ENCODE measurements at regions not wholly inside any gene's neighbourhood (a gene's known extent, or its start where the extent isn't known, plus 50 kb on each side); places are given as distances from the start of the nearest gene placed in this dataset.

DNA sequence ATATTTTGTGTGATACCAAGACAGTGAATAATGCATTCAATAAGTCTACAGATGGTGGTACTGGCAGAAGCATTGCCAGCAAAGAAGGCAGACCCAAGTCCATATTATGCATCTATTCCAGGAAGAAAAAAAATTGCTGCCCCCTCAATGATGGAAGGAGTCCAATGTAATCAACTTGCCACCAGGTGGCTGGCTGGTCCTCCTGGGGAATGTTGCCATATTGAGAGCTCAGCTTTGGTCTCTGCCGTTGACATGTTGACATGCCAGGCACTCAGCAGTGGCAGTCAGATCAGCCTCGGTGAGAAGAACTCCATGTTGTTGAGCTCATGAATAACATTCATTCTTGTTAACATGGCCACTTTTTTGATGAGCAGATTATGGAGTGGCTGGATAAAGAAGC lies 298.5 kb downstream of the IGSF11 start:
- no peak overlapping the region for H2AFZ ChIP-seq (ENCODE audit: low read length)
- ChIA-PET CTCF (ENCODE audit: partially characterized antibody) (interaction anchor here (0.8 to 1.4 kb wide), 7 partner anchors 9 to 83 kb away, joined by 3 to 6 read pairs (median 4); no protein-coding TSS in a partner anchor), POLR2A (ENCODE audit: partially characterized antibody) (no interaction called here)
- no peak overlapping the region for H4K5ac ChIP-seq (ENCODE audit: insufficient read length, low read depth, low read length)
- H3K27me3 ChIP-seq (replicated peaks in 1 of 4; ENCODE audit: control insufficient read depth in 3 of 4, extremely low read depth in 1 of 4, insufficient read depth in 3 of 4, low read length in 3 of 4): no peaks in the 10 kb centered on the region
- no peaks in the 10 kb centered on the region for H3K79me1 ChIP-seq (ENCODE audit: low read depth, low read length)
- no peak overlapping the region for H2BK120ac ChIP-seq (replicated peaks; ENCODE audit: low read depth, low read length)
- no peak overlapping the region for H4K8ac ChIP-seq (ENCODE audit: extremely low read depth, insufficient read depth, low read length)
- H4K20me1 ChIP-seq (replicated peaks in 1 of 2; ENCODE audit: control insufficient read depth in 1 of 2, insufficient read depth in 2 of 2, low read length in 2 of 2): no peaks in the 10 kb centered on the region
- no peak overlapping the region for H2BK20ac ChIP-seq (ENCODE audit: low read length)
- no peaks in the 10 kb centered on the region for H3K36me3 ChIP-seq (ENCODE audit: control insufficient read depth in 2 of 4, insufficient read depth in 4 of 4, low read length in 3 of 4)
- DNase-seq (ENCODE audit: low read depth in 1 of 2, low spot score in 2 of 2): no peak
- no peak overlapping the region for H3K56ac ChIP-seq (replicated peaks; ENCODE audit: insufficient read length, low read depth, low read length)
- FAIRE-seq: no peak
- H2BK15ac ChIP-seq (ENCODE audit: low read length): no peak overlapping the region
- no peak overlapping the region for H3K23ac ChIP-seq (ENCODE audit: insufficient read length)
- H2BK5ac ChIP-seq (ENCODE audit: low read depth, low read length): no peak overlapping the region
- H3K23me2 ChIP-seq (ENCODE audit: low read depth, low read length): no peaks in the 10 kb centered on the region
- no peaks in the 10 kb centered on the region for H3K4me1 ChIP-seq (replicated peaks in 1 of 4; ENCODE audit: control insufficient read depth in 3 of 4, insufficient read depth in 4 of 4, low read length in 3 of 4)
- no peak overlapping the region for H3K4me2 ChIP-seq (ENCODE audit: insufficient read depth in 1 of 2, low read depth in 2 of 2, low read length in 2 of 2)
- H2AK5ac ChIP-seq (ENCODE audit: low read depth, low read length): no peak overlapping the region
- no peak overlapping the region for H3K4ac ChIP-seq (replicated peaks; ENCODE audit: insufficient read length, low read depth, low read length)
- H3K9me3 ChIP-seq (ENCODE audit: insufficient read depth in 2 of 2, low read depth in 1 of 2, low read length in 1 of 2): no peaks in the 10 kb centered on the region
- H3K27ac ChIP-seq (ENCODE audit: low read depth, low read length): no peak overlapping the region
- no peak overlapping the region for H2BK12ac ChIP-seq (ENCODE audit: low read depth, low read length)
- H3K9ac ChIP-seq (replicated peaks in 1 of 4; ENCODE audit: extremely low read depth in 1 of 4, low read depth in 3 of 4, low read length in 3 of 4): no peak overlapping the region
- H3K18ac ChIP-seq (ENCODE audit: extremely low read depth, low read length): no peak overlapping the region
- 95% methylated on average over 2 of the region's 2 CpGs; no CpG with 5 or more reads in 1 of the 2 experiments for WGBS, 2 experiments (ENCODE audit: extremely low coverage in 1 of 2, insufficient coverage in 1 of 2, insufficient read length in 1 of 2, insufficient replicate concordance in 2 of 2, low coverage in 1 of 2, low lambda C conversion rate in 2 of 2, missing lambda C conversion rate in 1 of 2)
- no peak overlapping the region for H4K91ac ChIP-seq (replicated peaks; ENCODE audit: insufficient read length, low read length)
- no peak overlapping the region for H3K4me3 ChIP-seq (ENCODE audit: extremely low read depth in 1 of 4, insufficient read depth in 2 of 4, low read depth in 3 of 4, low read length in 4 of 4)
- H3K14ac ChIP-seq (ENCODE audit: insufficient read length): no peak overlapping the region
- H3K79me2 ChIP-seq (ENCODE audit: control insufficient read depth in 1 of 2, insufficient read depth in 2 of 2, low read length in 2 of 2): no peaks in the 10 kb centered on the region
- TF ChIP-seq, protein P1, sequence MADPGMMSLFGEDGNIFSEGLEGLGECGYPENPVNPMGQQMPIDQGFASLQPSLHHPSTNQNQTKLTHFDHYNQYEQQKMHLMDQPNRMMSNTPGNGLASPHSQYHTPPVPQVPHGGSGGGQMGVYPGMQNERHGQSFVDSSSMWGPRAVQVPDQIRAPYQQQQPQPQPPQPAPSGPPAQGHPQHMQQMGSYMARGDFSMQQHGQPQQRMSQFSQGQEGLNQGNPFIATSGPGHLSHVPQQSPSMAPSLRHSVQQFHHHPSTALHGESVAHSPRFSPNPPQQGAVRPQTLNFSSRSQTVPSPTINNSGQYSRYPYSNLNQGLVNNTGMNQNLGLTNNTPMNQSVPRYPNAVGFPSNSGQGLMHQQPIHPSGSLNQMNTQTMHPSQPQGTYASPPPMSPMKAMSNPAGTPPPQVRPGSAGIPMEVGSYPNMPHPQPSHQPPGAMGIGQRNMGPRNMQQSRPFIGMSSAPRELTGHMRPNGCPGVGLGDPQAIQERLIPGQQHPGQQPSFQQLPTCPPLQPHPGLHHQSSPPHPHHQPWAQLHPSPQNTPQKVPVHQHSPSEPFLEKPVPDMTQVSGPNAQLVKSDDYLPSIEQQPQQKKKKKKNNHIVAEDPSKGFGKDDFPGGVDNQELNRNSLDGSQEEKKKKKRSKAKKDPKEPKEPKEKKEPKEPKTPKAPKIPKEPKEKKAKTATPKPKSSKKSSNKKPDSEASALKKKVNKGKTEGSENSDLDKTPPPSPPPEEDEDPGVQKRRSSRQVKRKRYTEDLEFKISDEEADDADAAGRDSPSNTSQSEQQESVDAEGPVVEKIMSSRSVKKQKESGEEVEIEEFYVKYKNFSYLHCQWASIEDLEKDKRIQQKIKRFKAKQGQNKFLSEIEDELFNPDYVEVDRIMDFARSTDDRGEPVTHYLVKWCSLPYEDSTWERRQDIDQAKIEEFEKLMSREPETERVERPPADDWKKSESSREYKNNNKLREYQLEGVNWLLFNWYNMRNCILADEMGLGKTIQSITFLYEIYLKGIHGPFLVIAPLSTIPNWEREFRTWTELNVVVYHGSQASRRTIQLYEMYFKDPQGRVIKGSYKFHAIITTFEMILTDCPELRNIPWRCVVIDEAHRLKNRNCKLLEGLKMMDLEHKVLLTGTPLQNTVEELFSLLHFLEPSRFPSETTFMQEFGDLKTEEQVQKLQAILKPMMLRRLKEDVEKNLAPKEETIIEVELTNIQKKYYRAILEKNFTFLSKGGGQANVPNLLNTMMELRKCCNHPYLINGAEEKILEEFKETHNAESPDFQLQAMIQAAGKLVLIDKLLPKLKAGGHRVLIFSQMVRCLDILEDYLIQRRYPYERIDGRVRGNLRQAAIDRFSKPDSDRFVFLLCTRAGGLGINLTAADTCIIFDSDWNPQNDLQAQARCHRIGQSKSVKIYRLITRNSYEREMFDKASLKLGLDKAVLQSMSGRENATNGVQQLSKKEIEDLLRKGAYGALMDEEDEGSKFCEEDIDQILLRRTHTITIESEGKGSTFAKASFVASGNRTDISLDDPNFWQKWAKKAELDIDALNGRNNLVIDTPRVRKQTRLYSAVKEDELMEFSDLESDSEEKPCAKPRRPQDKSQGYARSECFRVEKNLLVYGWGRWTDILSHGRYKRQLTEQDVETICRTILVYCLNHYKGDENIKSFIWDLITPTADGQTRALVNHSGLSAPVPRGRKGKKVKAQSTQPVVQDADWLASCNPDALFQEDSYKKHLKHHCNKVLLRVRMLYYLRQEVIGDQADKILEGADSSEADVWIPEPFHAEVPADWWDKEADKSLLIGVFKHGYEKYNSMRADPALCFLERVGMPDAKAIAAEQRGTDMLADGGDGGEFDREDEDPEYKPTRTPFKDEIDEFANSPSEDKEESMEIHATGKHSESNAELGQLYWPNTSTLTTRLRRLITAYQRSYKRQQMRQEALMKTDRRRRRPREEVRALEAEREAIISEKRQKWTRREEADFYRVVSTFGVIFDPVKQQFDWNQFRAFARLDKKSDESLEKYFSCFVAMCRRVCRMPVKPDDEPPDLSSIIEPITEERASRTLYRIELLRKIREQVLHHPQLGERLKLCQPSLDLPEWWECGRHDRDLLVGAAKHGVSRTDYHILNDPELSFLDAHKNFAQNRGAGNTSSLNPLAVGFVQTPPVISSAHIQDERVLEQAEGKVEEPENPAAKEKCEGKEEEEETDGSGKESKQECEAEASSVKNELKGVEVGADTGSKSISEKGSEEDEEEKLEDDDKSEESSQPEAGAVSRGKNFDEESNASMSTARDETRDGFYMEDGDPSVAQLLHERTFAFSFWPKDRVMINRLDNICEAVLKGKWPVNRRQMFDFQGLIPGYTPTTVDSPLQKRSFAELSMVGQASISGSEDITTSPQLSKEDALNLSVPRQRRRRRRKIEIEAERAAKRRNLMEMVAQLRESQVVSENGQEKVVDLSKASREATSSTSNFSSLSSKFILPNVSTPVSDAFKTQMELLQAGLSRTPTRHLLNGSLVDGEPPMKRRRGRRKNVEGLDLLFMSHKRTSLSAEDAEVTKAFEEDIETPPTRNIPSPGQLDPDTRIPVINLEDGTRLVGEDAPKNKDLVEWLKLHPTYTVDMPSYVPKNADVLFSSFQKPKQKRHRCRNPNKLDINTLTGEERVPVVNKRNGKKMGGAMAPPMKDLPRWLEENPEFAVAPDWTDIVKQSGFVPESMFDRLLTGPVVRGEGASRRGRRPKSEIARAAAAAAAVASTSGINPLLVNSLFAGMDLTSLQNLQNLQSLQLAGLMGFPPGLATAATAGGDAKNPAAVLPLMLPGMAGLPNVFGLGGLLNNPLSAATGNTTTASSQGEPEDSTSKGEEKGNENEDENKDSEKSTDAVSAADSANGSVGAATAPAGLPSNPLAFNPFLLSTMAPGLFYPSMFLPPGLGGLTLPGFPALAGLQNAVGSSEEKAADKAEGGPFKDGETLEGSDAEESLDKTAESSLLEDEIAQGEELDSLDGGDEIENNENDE (IDR thresholded peaks at IDR 0.05; ENCODE audit: insufficient replicate concordance, low read length): no peak
